Endothelial cell of umbilical vein (primary cell): ENCODE measurements at regions not wholly inside any gene's neighbourhood (a gene's known extent, or its start where the extent isn't known, plus 50 kb on each side); places are given as distances from the start of the nearest gene placed in this dataset.

Experiments
- BruUV-seq: library from RNA; stranded (reverse); fragments of 400-500 nt; replicated peaks from 2 replicates; lab custom pipeline; 2021; lab: Mats Ljungman, UMichigan
- CTCF ChIA-PET: fragments of 300-600, 350-600 bp; sonication (Branson Sonifier 250); formaldehyde crosslinking; loops from one replicate; lab custom pipeline; 2021; ENCODE audit warnings: antibody characterized with exemption, inconsistent platforms; lab: Charles Lee
- POLR2A ChIA-PET: fragments of 300-600, 350-600 bp; sonication (Branson Sonifier 250); formaldehyde crosslinking; loops from one replicate; lab custom pipeline; 2021; ENCODE audit warnings: antibody characterized with exemption, inconsistent platforms; lab: Charles Lee
- DNase-seq: peaks from one replicate; pipeline ENCODE4 v3.0.0-alpha.2; 2011; ENCODE audit warnings: low read depth, low spot score
- FAIRE-seq: peaks from 2 replicates; lab custom pipeline; 2011; peaks lifted over from hg19 to GRCh38; lab: Jason Lieb, UNC
- H2AFZ ChIP-seq: 2 replicates; pipeline ENCODE4 v1.6.0; 2012; ENCODE audit warnings: low read depth, low read length, control low read depth, inconsistent platforms
- H3K27ac ChIP-seq: 2 replicates; pipeline ENCODE4 v1.5.1; 2011; ENCODE audit warnings: low read depth, mild to moderate bottlenecking, control low read depth, low read length, moderate library complexity; ENCODE audit not compliant: insufficient read depth
- H3K27me3 ChIP-seq, 2 experiments: 2 replicates each; pipeline versions ENCODE4 v1.6.0 to v1.6.1; 2011; ENCODE audit warnings: low read length in 2 of 2, mixed read lengths in 1 of 2; ENCODE audit not compliant: control insufficient read depth in 2 of 2, insufficient read depth in 2 of 2
- H3K36me3 ChIP-seq, 2 experiments: 2 replicates in 1 of 2; 3 replicates in 1 of 2; pipeline ENCODE4 v1.5.1; 2011; ENCODE audit warnings: low read length in 2 of 2, mild to moderate bottlenecking in 1 of 2, moderate library complexity in 1 of 2; ENCODE audit not compliant: control insufficient read depth in 2 of 2, insufficient read depth in 2 of 2; ENCODE audit errors: extremely low read depth in 1 of 2
- H3K4me1 ChIP-seq: 3 replicates; pipeline ENCODE4 v1.5.1; 2011; ENCODE audit warnings: mild to moderate bottlenecking, low read length; ENCODE audit not compliant: control insufficient read depth, insufficient read depth; ENCODE audit errors: extremely low read depth
- H3K4me2 ChIP-seq: 2 replicates; pipeline ENCODE4 v1.6.1; 2011; ENCODE audit warnings: low read length, control low read depth, mixed read lengths; ENCODE audit not compliant: insufficient read depth
- H3K4me3 ChIP-seq, 3 experiments: fragments of 200-600 bp in 1 of 3; sonication (generic), shearing (Covaris generic) in 1 of 3; replicated peaks in 1 of 3; 2 replicates each; pipeline ENCODE4 v1.5.1; 2011 to 2016; ENCODE audit warnings: control low read depth in 3 of 3, low read length in 3 of 3, mild to moderate bottlenecking in 2 of 3, inconsistent platforms in 1 of 3, low read depth in 1 of 3, moderate library complexity in 1 of 3; ENCODE audit not compliant: insufficient read depth in 1 of 3
- H3K79me2 ChIP-seq: 2 replicates; pipeline ENCODE4 v1.6.0; 2012; ENCODE audit warnings: low read length, inconsistent platforms; ENCODE audit not compliant: control insufficient read depth, insufficient read depth
- H3K9ac ChIP-seq: replicated peaks from 2 replicates; pipeline ENCODE3; 2011; ENCODE audit warnings: low read length, control low read depth; ENCODE audit not compliant: insufficient read depth; ENCODE audit errors: extremely low read depth
- H3K9me1 ChIP-seq: replicated peaks from 3 replicates; pipeline ENCODE4 v1.6.0; 2011; ENCODE audit warnings: mild to moderate bottlenecking, low read length; ENCODE audit not compliant: control insufficient read depth, insufficient read depth; ENCODE audit errors: extremely low read depth
- H3K9me3 ChIP-seq: replicated peaks from 2 replicates; pipeline ENCODE4 v1.5.1; 2012; ENCODE audit warnings: low read length, inconsistent platforms; ENCODE audit not compliant: control insufficient read depth, insufficient read depth
- H4K20me1 ChIP-seq: replicated peaks from 2 replicates; pipeline ENCODE3; 2011; ENCODE audit warnings: mild to moderate bottlenecking, low read length; ENCODE audit not compliant: control insufficient read depth, insufficient read depth; ENCODE audit errors: extremely low read depth
- EZH2 ChIP-seq: IDR thresholded peaks from 2 replicates; pipeline ENCODE4 v1.6.1; 2012; ENCODE audit warnings: borderline replicate concordance, low read depth, mild to moderate bottlenecking, moderate library complexity, low read length, inconsistent platforms; ENCODE audit not compliant: severe bottlenecking
- FOS ChIP-seq: IDR thresholded peaks from 2 replicates; pipeline ENCODE4 v1.6.1; 2011; ENCODE audit warnings: mild to moderate bottlenecking, low read length, moderate library complexity, borderline replicate concordance; ENCODE audit not compliant: insufficient read depth
- GATA2 ChIP-seq: IDR thresholded peaks from 2 replicates; pipeline ENCODE4 v1.7.0; 2011; ENCODE audit warnings: low read depth, mild to moderate bottlenecking, moderate library complexity, mixed read lengths, low read length; ENCODE audit not compliant: insufficient read length, insufficient read depth
- MYC ChIP-seq: IDR thresholded peaks from one replicate; pipeline ENCODE4 v1.6.1; 2011; ENCODE audit warnings: mild to moderate bottlenecking, low read depth, low read length
- dilution Hi-C: fragments of 300-500 bp; cut with MboI; formaldehyde crosslinking; loops from one replicate; pipeline ENCODE4 v1.15.0; 2019; ENCODE audit warnings: low sequenced_read_pairs; ENCODE audit not compliant: extremely low pct_ligation_motif_present
- intact Hi-C: fragments of 100-400 bp; cut with micrococcal nuclease; formaldehyde crosslinking; loops from one replicate; pipeline ENCODE4 v1.10.0; 2022
- TF ChIP-seq, protein P1 (sequence below), 2 donors: IDR thresholded peaks; 1 replicate in 1 of 2; 2 replicates in 1 of 2; pipeline ENCODE4 v1.5.1; 2011; ENCODE audit warnings: low read length in 2 of 2, mild to moderate bottlenecking in 2 of 2, moderate library complexity in 2 of 2, control low read depth in 1 of 2, inconsistent platforms in 1 of 2, low read depth in 1 of 2; ENCODE audit not compliant: insufficient read depth in 1 of 2; ENCODE audit errors: extremely low read depth in 1 of 2
- TF ChIP-seq, protein P2 (sequence below): IDR thresholded peaks from 2 replicates; pipeline ENCODE4 v1.6.1; 2011; ENCODE audit not compliant: insufficient read depth, insufficient read length

DNA sequence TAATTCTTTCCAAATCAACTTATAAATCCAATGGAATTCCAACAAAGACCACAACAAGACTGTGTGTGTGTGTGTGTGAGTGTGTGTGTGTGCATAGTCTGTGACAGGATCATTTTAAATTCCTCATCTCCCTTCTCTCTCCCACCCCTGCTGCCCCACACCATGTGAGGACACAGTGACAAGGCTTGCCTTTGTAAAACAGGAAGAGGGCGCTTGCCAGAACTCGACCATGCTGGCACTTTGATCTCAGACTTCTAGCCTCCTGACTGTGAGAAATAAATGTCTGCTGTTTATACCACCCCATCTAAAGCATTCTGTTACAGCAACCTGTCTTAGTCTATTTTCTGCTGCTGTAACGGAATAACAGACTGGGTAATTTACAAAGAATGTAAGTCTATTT is 99.1 kb downstream of the NSMCE3 start:
- Histone ChIP-seq H3K4me1 (no peaks in the 10 kb centered on the region), H3K4me2 (no peak overlapping the region), H3K4me3 (no peak overlapping the region), H3K36me3 (no peaks in the 10 kb centered on the region), H3K27me3 (no peaks in the 10 kb centered on the region), H4K20me1 (no peaks in the 10 kb centered on the region), H3K9me1 (no peaks in the 10 kb centered on the region), H3K9ac (no peak overlapping the region), H2AFZ (no peak overlapping the region), H3K9me3 (no peaks in the 10 kb centered on the region), H3K79me2 (no peaks in the 10 kb centered on the region), H3K27ac (no peak overlapping the region)
- no peak for DNase-seq
- ChIA-PET CTCF (no interaction called here), POLR2A (no interaction called here)
- FAIRE-seq: no peak
- dilution Hi-C loops (no loop called here), intact Hi-C loops (no loop called here)
- BruUV-seq: no TSS peak
- TF ChIP-seq MYC (no peak), EZH2 (no peak), GATA2 (no peak), FOS (no peak)
- TF ChIP-seq, protein P1, sequence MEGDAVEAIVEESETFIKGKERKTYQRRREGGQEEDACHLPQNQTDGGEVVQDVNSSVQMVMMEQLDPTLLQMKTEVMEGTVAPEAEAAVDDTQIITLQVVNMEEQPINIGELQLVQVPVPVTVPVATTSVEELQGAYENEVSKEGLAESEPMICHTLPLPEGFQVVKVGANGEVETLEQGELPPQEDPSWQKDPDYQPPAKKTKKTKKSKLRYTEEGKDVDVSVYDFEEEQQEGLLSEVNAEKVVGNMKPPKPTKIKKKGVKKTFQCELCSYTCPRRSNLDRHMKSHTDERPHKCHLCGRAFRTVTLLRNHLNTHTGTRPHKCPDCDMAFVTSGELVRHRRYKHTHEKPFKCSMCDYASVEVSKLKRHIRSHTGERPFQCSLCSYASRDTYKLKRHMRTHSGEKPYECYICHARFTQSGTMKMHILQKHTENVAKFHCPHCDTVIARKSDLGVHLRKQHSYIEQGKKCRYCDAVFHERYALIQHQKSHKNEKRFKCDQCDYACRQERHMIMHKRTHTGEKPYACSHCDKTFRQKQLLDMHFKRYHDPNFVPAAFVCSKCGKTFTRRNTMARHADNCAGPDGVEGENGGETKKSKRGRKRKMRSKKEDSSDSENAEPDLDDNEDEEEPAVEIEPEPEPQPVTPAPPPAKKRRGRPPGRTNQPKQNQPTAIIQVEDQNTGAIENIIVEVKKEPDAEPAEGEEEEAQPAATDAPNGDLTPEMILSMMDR (IDR thresholded peaks at IDR 0.05; ENCODE audit: extremely low read depth in 1 of 2, insufficient read depth in 1 of 2, low read depth in 1 of 2, low read length in 2 of 2): no peak
- TF ChIP-seq, protein P2, sequence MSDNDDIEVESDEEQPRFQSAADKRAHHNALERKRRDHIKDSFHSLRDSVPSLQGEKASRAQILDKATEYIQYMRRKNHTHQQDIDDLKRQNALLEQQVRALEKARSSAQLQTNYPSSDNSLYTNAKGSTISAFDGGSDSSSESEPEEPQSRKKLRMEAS: no peak
